M059J (cell line): ENCODE measurements at regions not wholly inside any gene's neighbourhood (a gene's known extent, or its start where the extent isn't known, plus 50 kb on each side); places are given as distances from the start of the nearest gene placed in this dataset.

Source experiments
- DNase-seq: peaks from one replicate; pipeline ENCODE4 v3.0.0-alpha.2; 2012; ENCODE audit warnings: low read depth

DNA sequence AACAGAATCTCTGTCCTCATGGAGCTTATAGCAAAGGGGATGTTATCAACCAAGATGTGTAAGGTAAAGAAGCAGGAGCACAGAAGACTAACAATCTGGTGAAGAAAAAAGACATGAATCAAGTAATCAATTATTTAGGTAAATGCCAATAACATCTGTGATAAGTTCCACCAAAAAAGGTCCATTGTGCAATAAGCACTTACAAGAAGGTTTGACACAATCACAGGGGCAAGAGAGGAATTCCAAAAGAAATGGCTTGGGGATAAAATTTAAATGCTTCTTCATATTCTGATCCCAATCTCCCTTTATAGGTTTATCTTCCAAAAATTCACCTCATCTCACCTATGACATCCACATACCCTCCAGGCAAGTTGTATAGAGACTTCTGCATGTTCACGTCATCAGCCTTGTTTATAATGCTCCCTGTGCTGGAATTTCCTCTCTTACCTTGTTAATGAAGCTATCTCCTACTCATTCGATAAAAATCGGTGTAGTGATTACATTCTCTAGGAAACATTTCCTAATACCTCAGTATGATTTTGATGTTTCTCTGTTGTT, 53.6 kb upstream of the DPT start:
- no peak for DNase-seq

DNA sequence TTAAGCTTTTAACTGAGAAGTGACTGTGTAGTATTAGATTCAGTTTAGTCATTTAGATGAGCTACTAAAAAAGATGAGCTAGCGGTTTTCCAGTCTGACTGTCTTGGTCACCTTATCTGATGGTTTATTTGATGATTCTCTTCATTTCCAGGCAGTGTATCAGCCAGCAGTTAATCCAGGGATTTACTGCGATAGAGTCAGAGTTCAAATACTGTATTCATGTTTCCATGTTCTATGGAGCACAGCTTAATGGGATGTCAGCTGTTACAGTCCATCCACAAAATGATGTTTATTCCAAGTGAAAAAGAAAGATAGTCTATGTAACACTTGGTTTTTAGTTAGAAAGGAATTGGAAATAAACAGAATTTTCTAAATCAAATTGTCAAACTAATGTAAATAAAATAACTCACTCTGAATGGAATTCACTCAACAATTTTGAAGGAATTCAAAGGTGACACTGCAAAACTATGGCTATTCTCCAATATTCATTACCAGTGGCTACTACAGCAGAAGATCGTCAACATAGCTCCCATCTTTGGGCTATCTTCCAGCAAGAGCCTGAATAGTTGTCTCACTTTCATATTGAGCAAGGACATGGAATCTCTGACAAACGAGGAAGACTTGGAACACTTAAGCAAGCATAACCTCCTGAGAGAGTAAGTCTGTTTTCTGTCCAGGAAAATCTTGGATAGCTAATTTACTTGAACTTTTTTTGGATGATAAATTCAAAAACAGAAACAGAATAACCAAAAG, 54.6 kb upstream of the DPT start:
- peak; percentile 54 for DNase-seq

DNA sequence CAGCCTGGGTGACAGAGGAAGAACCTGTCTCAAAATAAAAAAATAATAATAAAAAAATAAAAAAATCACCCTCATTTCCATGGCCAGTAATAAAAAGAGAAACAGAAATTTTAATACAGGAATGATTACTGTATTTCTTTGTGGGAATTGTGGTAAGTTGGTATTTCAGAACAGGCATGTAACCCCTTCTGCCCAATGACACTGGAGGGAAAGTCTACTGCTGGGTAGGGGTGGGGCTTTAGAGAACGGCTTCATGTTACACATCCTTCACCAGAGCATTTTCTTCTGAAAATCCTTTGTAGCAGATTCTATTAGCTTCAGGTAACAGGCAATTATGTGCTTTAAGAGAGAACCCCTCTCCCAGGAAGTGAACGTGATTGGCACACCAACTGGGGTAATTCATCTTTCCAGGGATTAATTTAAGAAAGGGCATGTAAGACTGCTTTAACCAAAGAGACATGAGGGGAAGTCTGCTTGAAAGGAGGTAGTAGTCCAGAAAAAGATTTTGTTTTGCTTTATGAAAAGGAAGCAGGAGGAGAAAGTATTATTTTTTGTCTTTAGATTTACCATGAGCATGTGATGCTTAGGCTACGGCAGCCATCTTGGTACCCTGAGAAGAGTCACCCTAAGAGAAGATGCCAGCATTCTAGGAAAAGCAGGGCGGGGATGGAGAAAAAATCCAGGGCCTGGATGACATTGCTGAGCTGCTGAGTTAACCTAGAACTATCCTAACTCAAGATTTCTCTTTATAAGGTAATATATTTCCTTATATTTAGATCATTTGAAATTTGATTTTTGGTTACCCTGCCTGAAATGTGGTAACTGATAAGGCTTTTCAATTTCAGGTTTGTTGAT, 57.7 kb upstream of the DPT start:
- DNase-seq = peak; percentile 53

DNA sequence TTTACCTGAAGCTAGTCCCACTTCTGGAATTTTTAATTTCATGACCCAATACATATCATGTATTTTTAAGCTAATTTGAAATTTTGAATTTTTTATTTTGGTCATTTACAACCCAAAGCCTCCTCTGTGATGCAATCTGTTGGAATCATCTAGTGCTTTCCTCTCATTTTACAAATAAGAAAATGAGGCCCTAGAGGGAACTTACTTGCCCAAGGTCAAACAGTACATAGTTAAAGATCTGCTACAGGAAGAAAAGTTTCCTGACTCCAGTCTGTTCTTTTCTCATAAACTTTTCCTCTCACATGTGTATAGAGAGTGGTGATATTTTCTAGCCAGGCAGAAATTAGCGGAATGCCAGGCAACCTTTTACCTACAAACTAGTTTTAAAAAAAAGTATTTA, 59.3 kb upstream of the DPT start:
- DNase-seq = no peak

DNA sequence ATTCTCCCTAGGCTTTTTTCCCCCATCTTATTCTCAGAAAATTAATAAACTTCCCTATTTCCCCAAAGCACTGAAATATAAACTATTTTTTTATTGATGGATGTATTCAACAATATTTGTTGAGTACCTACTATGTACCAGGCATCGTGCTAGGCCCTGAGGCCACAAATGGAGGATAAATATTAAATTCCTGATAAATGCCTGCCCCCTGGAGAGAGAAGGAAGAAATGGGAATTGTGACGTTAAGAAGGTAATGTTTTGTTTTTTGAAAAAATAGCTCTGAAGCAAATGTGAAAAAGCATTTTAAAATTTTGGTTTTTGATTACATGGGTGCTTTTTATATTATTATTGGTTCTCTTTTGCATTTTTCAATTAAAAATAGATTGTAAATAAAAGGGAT, 60.5 kb upstream of the DPT start:
- DNase-seq = no peak

DNA sequence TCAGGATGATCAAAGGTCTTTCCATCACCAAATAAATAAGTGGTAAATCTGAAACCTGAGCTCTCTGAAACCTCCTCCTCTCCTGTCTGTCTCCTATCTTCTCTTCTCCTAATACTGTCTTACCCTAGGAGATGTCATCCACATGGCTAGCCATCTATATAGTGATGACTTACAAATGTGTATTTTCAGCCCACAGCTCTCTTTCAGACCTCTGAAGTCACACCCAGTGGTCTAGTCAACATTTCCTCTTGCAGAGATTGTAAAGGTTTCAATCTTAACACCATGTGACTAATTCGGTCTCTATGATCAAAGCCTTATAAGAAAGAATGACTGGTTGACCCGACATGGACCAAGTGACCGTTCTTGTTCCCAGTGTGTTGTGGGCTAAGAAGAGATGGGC, 63.1 kb upstream of the DPT start:
- no peak for DNase-seq

DNA sequence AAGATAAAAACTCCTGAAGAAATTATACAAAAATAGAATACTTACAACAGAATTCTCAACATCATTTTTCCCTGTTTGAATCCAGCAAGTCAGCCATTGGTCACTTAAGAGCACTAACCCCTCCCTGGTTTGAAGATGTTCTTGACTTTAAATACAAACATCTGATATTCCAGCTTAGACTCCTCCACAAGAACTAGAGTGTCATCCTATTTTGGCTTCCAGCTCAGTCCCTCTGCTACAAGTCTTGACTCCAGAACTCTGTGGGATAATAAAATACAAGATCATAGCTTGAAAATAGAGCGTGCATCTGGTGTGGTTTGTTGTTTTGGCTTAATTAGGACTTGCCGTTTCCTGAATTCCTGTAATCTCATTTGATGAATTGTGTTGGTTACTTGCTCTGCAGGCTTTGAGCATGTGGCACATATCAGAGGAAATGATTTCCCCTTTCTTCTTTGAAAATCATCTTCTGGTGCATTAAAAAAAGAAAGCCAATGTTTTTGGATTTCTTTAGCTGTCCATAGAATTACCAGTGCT, 63.7 kb upstream of the DPT start:
- DNase-seq = no peak

DNA sequence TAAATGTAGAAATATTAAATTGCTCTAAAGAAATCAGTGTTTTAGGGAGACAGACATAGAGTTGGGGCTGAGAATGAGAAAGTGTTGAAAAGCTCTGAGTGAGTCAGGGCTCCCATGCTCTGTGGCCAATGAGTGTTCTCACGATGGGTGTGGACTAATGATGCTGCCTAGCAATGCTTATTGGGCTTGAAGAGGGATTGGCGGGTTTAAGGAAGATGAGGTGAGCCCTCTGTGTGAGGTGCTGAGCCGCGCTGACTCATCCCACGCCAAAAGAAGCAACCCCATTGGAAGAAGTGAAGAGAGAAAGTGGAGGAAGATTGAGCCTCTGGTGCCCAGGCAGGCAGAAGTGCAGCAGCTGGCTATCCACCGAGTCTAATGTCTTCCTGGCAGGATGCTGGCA, 65.1 kb upstream of the DPT start:
- peak; percentile 15 for DNase-seq

DNA sequence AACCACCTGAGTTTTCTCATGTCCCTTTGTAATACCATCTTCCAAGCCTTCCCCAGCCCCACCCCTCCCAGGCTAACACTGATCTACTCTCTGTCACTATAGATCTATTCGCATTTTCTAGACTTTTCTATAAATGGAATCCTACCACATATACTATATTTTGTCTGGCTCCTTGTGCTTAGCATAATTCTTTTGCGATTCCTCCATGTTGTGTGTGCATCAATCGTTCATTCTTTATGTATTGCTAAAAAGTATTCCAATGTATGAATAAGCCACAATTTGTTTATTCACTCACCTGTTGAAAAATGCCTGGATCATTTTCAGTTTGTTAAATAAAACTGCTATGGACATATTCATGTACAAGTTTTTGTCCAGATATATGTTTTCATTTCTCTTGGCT, 66.7 kb upstream of the DPT start:
- DNase-seq = no peak

DNA sequence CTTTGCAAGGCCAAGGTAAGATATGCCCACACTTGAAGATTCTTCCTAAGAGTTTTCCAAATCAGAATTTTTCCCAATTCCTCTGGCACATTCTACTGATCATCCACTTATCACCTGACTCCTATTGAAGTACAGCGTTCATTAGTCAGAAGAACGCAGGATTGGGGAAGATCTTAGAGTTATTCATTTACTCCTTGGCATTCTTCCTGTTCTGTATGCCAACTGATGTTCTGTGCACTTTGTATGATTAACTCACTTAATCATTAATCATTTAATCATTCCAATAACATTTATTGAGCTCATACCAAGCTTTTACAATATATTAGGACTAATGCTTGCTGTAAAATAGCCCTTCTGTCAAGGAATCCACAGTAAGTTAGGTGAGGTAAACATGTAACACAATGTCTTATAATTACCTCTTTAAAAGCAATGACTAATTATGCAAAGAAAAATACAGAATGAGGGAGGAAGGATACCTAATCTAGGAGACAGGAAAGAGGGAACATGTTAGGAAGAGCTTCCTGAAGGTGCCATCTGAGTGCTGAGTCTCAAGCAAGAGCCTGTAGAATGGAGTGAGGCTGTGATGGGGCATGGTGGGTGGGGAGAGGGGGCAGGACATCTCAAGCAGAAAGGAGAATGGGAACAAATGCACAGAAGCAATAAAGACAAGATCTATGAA, 71.1 kb upstream of the DPT start:
- DNase-seq = no peak

DNA sequence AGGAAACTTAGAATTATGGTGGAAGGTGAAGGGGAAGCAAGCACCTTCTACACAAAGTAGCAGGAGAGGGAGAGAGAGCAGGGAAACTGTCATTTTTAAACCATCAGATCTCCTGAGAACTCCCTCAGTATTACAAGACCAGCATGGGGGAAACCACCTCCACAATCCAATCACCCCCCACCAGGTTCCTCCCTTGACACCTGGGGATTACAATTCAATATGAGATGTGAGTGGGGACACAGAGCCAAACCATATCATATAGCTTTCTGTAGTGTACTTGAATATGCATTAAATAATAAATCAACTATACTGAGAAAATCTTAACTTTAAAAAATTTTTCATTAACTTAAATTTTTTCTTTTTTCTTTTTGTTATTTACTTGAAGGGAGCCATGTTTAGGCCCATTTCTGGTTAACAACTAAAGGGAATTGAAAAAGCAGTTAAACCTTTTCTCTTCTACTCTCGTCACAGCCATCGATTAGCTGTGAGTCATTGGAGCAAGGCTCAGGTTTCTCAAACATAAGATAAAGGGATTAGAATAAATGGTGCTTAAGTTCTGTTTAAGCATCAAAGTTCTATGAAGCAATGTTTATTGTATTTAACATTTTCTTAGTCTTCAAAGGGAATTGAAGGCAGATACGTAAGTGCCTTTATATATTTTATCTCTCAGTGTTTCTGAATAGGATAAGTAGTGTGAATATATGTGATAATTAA, 72.2 kb upstream of the DPT start:
- peak; percentile 9 for DNase-seq

DNA sequence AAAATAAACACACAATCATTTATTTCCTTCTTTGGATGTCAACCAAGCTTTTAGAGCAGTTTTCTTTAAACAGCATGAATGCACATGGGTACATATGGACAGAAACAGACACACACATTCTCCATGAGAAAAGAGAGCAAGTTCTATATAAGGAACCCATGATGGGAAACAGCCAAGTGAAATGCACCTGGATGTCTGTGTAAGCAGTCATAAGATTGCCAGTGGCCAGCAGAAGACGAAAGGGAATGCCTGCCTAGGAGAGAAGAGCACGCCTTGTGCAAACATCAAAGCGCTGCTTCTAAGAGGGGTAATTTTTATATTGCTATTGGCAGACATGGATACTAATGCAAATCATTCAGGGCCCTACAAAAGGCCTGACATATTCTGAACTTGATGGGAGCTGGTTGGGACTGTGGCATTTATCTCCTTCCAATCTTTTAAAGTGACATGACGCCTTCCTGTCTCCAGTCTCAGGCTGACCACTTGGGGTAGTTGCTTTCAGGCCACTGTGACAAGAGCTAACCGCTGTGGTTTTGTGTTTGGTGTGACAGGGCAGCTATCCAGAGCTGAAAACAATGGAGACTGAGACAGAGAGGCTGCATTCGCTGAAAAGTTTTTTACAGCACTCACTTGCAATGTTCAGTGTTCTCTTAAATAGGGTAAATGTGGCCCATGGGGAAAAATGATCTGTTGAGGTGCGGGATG, 75.0 kb upstream of the DPT start:
- peak; percentile 46 for DNase-seq

DNA sequence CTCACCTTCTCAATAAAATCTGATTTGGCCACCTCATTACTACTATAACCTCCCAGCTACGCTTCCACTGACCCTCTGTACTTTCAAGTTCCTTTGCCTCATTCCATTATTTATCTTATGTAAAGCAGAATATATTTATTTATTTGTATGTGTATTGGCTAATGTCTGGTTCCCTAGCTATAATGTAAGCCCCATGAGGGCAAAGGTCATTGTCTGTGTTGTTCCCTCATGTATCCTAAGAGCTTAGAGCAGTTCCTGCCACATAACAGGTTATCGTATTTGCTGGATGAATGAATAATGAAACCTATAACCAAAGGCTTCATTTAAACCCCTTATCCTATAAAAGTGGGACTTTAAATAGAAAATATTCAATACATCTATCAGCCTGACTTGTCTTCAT, 77.9 kb upstream of the DPT start:
- DNase-seq = no peak

DNA sequence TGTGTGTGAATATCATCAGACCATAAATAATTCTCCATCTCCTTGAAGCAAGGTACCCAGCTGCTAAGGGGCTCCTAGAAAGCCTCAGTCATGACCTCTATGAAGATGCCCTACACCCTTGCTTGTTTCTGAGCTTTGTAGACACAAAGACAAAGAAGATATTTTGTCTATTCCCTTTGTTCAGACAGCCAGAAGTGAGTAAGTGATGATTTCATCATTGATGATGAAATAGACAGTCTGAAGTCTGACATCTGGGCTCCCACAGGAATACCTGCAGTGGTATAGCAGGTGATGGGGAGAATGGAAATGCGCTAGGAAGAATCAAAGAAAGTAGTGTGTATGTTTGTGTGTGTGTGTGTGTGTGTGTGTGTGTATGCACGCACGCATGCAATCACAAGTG, 82.2 kb upstream of the DPT start:
- no peak for DNase-seq

DNA sequence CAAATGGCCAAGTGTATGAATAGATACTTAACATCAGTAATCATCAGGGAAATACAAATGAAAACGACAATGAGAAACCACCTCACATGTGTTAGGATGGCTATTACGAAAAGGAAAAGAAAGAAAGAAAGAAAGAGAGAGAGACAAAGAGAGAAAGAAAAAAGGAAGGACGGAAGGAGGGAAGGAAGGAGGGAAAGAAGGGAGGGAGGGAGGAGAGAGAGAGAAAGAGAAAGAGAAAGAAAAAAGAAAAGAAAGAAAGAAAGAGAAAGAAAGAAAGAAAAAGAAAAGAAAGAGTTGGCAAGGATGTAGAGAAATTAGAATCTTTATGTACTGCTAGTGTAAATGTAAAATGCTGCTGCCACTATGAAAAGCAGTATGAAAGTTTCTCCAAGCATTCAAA, 90.7 kb upstream of the DPT start:
- DNase-seq = no peak

DNA sequence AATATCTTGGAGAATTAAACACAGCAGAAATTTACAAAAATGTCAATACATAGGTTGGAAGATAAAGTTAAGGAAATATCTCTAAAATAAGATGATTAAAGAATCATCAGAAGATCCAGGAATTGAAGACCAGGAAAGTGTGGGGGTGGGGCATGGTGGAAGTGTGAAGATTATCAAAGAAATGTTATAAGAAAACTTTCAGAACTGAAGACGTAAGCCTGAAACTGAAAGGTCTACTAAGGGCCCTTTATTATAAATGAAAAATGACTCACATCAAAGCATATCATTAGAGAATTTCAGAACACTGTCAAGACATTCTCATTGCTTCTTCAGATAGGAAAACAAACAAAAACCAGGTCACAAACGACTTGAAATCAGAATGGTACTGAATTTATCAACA, 92.4 kb upstream of the DPT start:
- no peak for DNase-seq

DNA sequence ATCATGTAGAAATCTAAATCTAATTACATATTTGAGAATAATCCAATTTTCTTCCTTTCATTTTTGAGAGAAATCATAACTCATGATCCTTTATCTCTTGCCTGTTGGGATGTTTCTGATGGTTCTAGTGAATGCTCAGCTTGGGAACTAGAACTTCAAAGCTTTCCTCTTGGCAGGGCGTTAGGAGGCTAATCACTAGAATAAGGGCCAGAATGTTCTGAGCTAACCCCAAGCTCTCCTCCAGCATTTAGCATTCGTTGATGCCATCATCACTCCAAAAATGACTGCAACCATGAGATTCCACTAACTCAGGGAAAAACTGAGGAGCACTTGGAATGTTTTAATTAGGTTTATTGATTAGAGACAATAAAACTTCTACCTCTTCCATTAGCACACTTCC, 93.9 kb upstream of the DPT start:
- no peak for DNase-seq

DNA sequence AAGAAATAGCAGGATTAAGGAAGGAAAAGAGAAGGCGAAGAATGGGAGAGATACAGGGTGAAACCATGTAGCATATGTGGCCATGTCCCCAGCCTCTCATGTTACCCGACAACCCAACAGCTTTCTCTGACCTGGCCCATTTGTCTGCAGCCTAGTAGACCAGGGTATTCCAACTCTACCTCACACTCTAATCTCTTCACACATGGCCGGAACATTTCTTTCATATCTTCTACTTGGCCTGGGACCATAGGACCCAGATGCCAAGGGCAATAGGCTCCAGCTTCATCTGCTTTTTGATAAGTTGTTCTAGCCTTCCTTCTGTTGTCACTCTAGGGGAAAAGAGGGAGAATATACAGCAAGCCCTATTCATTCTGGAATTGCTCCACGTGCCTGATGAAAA, 95.0 kb upstream of the DPT start:
- DNase-seq = no peak

DNA sequence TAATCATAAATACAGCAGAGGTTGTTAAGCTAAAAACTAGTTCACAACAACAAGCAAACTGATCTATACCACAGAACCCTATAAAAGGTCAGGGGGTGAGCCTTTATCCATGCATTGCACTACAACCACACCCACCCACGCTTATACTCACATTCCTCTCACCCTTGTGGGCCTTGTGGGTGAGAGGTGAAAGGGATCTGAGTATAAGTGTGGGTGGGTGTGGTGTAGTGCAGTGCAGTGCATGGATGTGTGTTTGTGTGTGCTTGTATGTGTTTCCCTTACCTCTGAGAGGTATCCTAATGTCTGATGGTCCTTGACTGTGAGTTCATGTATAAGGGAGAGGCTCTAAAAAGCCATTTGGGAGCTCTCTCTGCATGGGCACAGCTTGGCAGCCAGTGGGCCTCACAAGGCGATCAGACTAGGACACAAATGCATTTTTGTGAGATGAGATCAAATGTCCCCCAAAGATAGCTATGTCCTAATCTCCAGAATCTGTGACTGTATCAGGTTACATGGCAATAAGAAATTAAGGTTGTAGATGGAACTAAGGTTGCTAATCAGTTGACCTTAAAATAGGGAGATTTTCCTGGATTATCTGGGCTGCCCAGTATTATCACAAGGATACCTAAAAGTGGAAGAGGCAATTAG, 95.5 kb upstream of the DPT start:
- peak; percentile 48 for DNase-seq

DNA sequence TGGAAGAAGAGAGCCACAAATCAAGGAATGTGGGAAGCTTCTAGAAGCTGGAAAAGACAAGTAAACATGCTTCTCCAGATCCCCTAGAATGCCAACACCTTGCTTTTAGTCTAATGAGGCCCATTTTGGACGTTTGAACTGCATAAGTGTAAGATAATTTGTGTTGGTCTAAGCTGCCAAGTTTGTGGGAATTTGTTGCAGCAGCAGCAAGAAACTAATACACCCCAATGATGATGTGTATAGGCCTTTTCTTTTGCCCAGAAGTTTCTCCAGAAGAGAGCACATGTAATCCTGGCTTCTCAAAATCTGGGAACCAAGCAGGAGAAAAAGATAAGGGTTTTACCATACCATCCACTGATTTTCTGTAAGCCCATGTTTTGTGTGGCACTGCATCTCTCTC, 96.1 kb upstream of the DPT start:
- DNase-seq = no peak
